ENCODE measurements at regions not wholly inside any gene's neighbourhood (a gene's known extent, or its start where the extent isn't known, plus 50 kb on each side); places are given as distances from the start of the nearest gene placed in this dataset.

DNA sequence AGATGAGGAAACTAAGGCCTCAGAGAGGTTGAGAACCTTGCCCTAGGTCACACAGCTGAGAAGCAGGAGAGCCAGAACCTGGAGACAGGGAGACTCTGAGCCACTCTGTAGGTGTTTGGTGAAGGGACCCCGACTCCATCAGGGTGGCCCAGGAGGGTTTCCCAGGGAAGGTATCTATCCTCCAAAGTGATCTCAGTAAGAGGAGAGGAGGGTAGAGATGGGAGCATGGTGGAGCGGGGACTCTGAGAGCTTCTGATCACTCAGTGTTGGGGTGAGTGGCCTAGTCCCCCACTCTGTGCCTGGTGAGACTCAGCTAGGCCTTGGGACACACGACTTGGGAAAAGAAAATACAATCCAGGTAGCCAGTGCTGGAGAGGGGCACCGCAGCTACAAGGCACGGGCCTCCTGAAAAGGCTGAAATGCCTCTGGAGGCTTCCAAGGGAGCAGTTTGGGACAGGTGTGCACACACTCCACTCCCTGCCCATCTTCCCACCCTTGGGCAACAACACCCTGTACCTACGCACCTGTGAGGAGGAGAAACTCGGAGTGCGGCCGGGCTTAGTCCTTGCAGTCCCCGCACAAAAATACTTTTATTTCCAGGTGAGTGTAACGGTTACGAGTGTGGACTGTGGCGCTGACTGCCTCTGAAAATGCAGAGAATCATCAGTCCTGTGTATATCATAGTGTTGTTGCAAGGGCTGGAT is 80.8 kb downstream of the CAMK2N1 start:
- TF ChIP-seq, protein P1, sequence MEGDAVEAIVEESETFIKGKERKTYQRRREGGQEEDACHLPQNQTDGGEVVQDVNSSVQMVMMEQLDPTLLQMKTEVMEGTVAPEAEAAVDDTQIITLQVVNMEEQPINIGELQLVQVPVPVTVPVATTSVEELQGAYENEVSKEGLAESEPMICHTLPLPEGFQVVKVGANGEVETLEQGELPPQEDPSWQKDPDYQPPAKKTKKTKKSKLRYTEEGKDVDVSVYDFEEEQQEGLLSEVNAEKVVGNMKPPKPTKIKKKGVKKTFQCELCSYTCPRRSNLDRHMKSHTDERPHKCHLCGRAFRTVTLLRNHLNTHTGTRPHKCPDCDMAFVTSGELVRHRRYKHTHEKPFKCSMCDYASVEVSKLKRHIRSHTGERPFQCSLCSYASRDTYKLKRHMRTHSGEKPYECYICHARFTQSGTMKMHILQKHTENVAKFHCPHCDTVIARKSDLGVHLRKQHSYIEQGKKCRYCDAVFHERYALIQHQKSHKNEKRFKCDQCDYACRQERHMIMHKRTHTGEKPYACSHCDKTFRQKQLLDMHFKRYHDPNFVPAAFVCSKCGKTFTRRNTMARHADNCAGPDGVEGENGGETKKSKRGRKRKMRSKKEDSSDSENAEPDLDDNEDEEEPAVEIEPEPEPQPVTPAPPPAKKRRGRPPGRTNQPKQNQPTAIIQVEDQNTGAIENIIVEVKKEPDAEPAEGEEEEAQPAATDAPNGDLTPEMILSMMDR (IDR thresholded peaks at IDR 0.05) = no peak
- TF ChIP-seq POLR2AphosphoS5 (IDR thresholded peaks at IDR 0.05) = no peak

Data from stomach (tissue), 4 donors.